ENCODE measurements at regions not wholly inside any gene's neighbourhood (a gene's known extent, or its start where the extent isn't known, plus 50 kb on each side); places are given as distances from the start of the nearest gene placed in this dataset.

DNA sequence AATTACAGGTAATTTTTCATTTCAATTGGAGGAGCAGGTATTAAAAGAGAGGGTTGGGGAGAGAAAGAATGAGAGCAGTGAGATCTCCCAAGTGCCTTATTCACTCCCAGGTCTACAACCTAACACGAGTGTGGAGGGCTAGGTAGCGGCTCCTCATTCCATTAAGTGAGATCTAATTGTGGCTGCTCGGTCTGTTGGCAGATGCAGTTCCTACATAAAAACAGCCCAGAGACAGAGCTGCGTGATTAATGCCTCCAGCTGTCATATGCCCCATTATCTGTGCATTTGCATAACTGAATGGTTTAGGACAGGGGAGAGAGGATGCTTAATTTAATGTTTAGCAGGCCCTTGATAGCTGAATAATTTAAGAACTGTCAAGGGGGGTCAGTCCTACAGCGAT lies 100.5 kb downstream of the PSAT1 start:
- FAIRE-seq (no peak), DNase-seq (ENCODE audit: low read depth in 1 of 2, low spot score in 2 of 2) (no peak)
- H3K79me1 ChIP-seq (ENCODE audit: low read depth, low read length), result no peaks in the 10 kb centered on the region
- no peak overlapping the region for H3K18ac ChIP-seq (ENCODE audit: extremely low read depth, low read length)
- H3K36me3 ChIP-seq (ENCODE audit: control insufficient read depth in 2 of 4, insufficient read depth in 4 of 4, low read length in 3 of 4), result peaks cover 0 to 14% (median 5%) of the 10 kb centered on the region in 4 experiments; a peak in 3 of 8 replicates
- H4K20me1 ChIP-seq (replicated peaks in 1 of 2; ENCODE audit: control insufficient read depth in 1 of 2, insufficient read depth in 2 of 2, low read length in 2 of 2), result no peaks in the 10 kb centered on the region
- no peak overlapping the region for H4K91ac ChIP-seq (replicated peaks; ENCODE audit: insufficient read length, low read length)
- CTCF ChIA-PET (ENCODE audit: partially characterized antibody), result interaction anchor here (1.8 kb wide), 1 partner anchor 28 kb away, joined by 15 read pairs; no protein-coding TSS in a partner anchor
- H3K27ac ChIP-seq (ENCODE audit: low read depth, low read length), result no peak overlapping the region
- 47% methylated on average over 5 of the region's 5 CpGs; no CpG with 5 or more reads in 1 of the 2 experiments for WGBS, 2 experiments (ENCODE audit: extremely low coverage in 1 of 2, insufficient coverage in 1 of 2, insufficient read length in 1 of 2, insufficient replicate concordance in 2 of 2, low coverage in 1 of 2, low lambda C conversion rate in 2 of 2, missing lambda C conversion rate in 1 of 2)
- no peak overlapping the region for H2AFZ ChIP-seq (ENCODE audit: low read length)
- H2BK5ac ChIP-seq (ENCODE audit: low read depth, low read length), result no peak overlapping the region
- H2BK20ac ChIP-seq (ENCODE audit: low read length), result no peak overlapping the region
- no peak overlapping the region for H3K14ac ChIP-seq (ENCODE audit: insufficient read length)
- H4K8ac ChIP-seq (ENCODE audit: extremely low read depth, insufficient read depth, low read length), result no peak overlapping the region
- 0 out of 8 replicates have a peak overlapping the region, but pooled peaks of 1 of the 4 experiments have one; percentile 14 for H3K4me3 ChIP-seq (ENCODE audit: extremely low read depth in 1 of 4, insufficient read depth in 2 of 4, low read depth in 3 of 4, low read length in 4 of 4)
- no peak overlapping the region for H2BK12ac ChIP-seq (ENCODE audit: low read depth, low read length)
- no peak overlapping the region for H2BK120ac ChIP-seq (replicated peaks; ENCODE audit: low read depth, low read length)
- no peak overlapping the region for H3K4ac ChIP-seq (replicated peaks; ENCODE audit: insufficient read length, low read depth, low read length)
- H3K23me2 ChIP-seq (ENCODE audit: low read depth, low read length), result no peaks in the 10 kb centered on the region
- peaks cover 14 to 16% of the 10 kb centered on the region in 2 experiments for H3K9me3 ChIP-seq (ENCODE audit: insufficient read depth in 2 of 2, low read depth in 1 of 2, low read length in 1 of 2)
- peak overlapping the region in 1 of 2 experiments; percentile 15; a peak in 1 of 4 replicates for H3K4me2 ChIP-seq (ENCODE audit: insufficient read depth in 1 of 2, low read depth in 2 of 2, low read length in 2 of 2)
- H4K5ac ChIP-seq (ENCODE audit: insufficient read length, low read depth, low read length), result no peak overlapping the region
- H2BK15ac ChIP-seq (ENCODE audit: low read length), result no peak overlapping the region
- POLR2A ChIA-PET (ENCODE audit: partially characterized antibody), result interaction anchor here (0.6 to 1.2 kb wide), 2 partner anchors 9 to 12 kb away, joined by 3 read pairs; no protein-coding TSS in a partner anchor
- TF ChIP-seq CBX8 (IDR thresholded peaks at IDR 0.05; ENCODE audit: borderline replicate concordance, low read depth, low read length) (no peak), GABPA (IDR thresholded peaks at IDR 0.05; ENCODE audit: borderline replicate concordance, insufficient read depth, low read length) (no peak), CTBP2 (IDR thresholded peaks at IDR 0.05; ENCODE audit: borderline replicate concordance, insufficient read depth, insufficient read length, low read length) (no peak), RXRA (IDR thresholded peaks at IDR 0.05; ENCODE audit: insufficient read depth, low read depth, low read length) (no peak), POU5F1 (IDR thresholded peaks at IDR 0.05; ENCODE audit: low read depth, low read length) (no peak), JUND (IDR thresholded peaks at IDR 0.05; ENCODE audit: low read length) (no peak), SRF (IDR thresholded peaks at IDR 0.05; ENCODE audit: low read depth, low read length) (no peak)
- TF ChIP-seq, protein P1, sequence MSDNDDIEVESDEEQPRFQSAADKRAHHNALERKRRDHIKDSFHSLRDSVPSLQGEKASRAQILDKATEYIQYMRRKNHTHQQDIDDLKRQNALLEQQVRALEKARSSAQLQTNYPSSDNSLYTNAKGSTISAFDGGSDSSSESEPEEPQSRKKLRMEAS (IDR thresholded peaks at IDR 0.05), result no peak
- TF ChIP-seq, protein P2, sequence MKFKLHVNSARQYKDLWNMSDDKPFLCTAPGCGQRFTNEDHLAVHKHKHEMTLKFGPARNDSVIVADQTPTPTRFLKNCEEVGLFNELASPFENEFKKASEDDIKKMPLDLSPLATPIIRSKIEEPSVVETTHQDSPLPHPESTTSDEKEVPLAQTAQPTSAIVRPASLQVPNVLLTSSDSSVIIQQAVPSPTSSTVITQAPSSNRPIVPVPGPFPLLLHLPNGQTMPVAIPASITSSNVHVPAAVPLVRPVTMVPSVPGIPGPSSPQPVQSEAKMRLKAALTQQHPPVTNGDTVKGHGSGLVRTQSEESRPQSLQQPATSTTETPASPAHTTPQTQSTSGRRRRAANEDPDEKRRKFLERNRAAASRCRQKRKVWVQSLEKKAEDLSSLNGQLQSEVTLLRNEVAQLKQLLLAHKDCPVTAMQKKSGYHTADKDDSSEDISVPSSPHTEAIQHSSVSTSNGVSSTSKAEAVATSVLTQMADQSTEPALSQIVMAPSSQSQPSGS (IDR thresholded peaks at IDR 0.05; ENCODE audit: low read length), result no peak
- no peak overlapping the region for H3K56ac ChIP-seq (replicated peaks; ENCODE audit: insufficient read length, low read depth, low read length)
- no peak overlapping the region for H2AK5ac ChIP-seq (ENCODE audit: low read depth, low read length)
- H3K4me1 ChIP-seq (replicated peaks in 1 of 4; ENCODE audit: control insufficient read depth in 3 of 4, insufficient read depth in 4 of 4, low read length in 3 of 4), result peaks cover 5 to 29% (median 19%) of the 10 kb centered on the region in 4 experiments; a peak in 5 of 7 replicates
- H3K23ac ChIP-seq (ENCODE audit: insufficient read length), result no peak overlapping the region
- H3K79me2 ChIP-seq (ENCODE audit: control insufficient read depth in 1 of 2, insufficient read depth in 2 of 2, low read length in 2 of 2), result no peaks in the 10 kb centered on the region
- H3K27me3 ChIP-seq (replicated peaks in 1 of 4; ENCODE audit: control insufficient read depth in 3 of 4, extremely low read depth in 1 of 4, insufficient read depth in 3 of 4, low read length in 3 of 4), result no peaks in the 10 kb centered on the region; a peak in 1 of 7 replicates
- H3K9ac ChIP-seq (replicated peaks in 1 of 4; ENCODE audit: extremely low read depth in 1 of 4, low read depth in 3 of 4, low read length in 3 of 4), result no peak overlapping the region
